ENCODE measurements at regions not wholly inside any gene's neighbourhood (a gene's known extent, or its start where the extent isn't known, plus 50 kb on each side); places are given as distances from the start of the nearest gene placed in this dataset.

DNA sequence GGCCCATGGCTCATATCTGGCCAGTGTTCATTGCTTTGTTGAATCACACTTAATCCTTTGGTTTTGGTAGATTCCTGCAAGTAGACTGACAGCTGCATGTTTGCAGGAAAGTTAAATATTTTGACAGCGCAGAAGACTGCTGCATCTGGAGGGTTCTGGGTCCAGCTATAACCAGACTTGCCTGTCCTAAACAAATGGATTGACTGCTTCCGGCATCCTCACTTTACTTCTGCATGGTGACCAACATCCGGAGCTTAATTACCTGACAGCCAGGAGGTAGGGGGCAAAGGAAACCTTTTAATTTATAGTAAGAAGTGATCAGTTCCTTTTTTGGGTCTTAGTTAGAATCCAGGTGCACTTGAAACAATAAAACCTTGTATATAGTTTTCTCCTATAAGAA lies 263.3 kb downstream of the SNX10 start:
- H3K9me3 ChIP-seq (ENCODE audit: control insufficient read depth, insufficient read depth, low read length): no peaks in the 10 kb centered on the region
- no peak overlapping the region for H2BK5ac ChIP-seq (ENCODE audit: low read depth, low read length, poor library complexity, severe bottlenecking)
- H3K23ac ChIP-seq (ENCODE audit: low read depth, low read length): no peak overlapping the region
- H2AK9ac ChIP-seq (replicated peaks; ENCODE audit: low read depth, low read length, poor library complexity): no peak overlapping the region
- no peaks in the 10 kb centered on the region for H3K9me1 ChIP-seq (ENCODE audit: insufficient read depth, low read length)
- H3K4me2 ChIP-seq (ENCODE audit: low read depth, low read length): no peak overlapping the region
- H3K79me1 ChIP-seq (ENCODE audit: low read depth in 1 of 2, low read length in 2 of 2): no peaks in the 10 kb centered on the region
- no peak overlapping the region for H4K5ac ChIP-seq (ENCODE audit: low read depth, low read length)
- no peaks in the 10 kb centered on the region for H3K36me3 ChIP-seq (ENCODE audit: control insufficient read depth, insufficient read depth, low read length)
- H3K27ac ChIP-seq (ENCODE audit: insufficient read depth, low read length): no peak overlapping the region
- no peak overlapping the region for H2AK5ac ChIP-seq (ENCODE audit: low read depth, low read length)
- no peak overlapping the region for H3K4ac ChIP-seq (ENCODE audit: low read depth, low read length)
- no peak overlapping the region for H3K56ac ChIP-seq (ENCODE audit: extremely low read depth, insufficient read depth, low read length)
- H3K4me1 ChIP-seq (ENCODE audit: control insufficient read depth, insufficient read depth, low read length): no peaks in the 10 kb centered on the region
- 33% methylated on average over 1 of the region's 3 CpGs; no CpG with 5 or more reads in 1 of the 2 experiments for WGBS, 2 experiments (ENCODE audit: extremely low coverage in 2 of 2, insufficient read length in 1 of 2)
- DNase-seq (no peak), ATAC-seq (ENCODE audit: low read depth) (no peak)
- ChIA-PET POLR2A (ENCODE audit: unreplicated experiment) (no interaction called here), CTCF (no interaction called here)
- no peak overlapping the region for H4K91ac ChIP-seq (ENCODE audit: insufficient read depth, low read depth, low read length)
- TF ChIP-seq ELK1 (IDR thresholded peaks at IDR 0.05; ENCODE audit: borderline replicate concordance, low read depth, low read length) (no peak), BHLHE40 (IDR thresholded peaks at IDR 0.05; ENCODE audit: low read depth, low read length) (no peak), RCOR1 (IDR thresholded peaks at IDR 0.05; ENCODE audit: insufficient replicate concordance, low read length) (no peak), FOS (IDR thresholded peaks at IDR 0.05; ENCODE audit: low read depth, low read length) (no peak), MXI1 (IDR thresholded peaks at IDR 0.05; ENCODE audit: borderline replicate concordance, low read depth, low read length) (no peak), CEBPB (IDR thresholded peaks at IDR 0.05; ENCODE audit: low read depth, low read length) (no peak), POLR2A (IDR thresholded peaks at IDR 0.05; ENCODE audit: low read depth, low read length) (no peak), MAZ (IDR thresholded peaks at IDR 0.05; ENCODE audit: borderline replicate concordance, low read depth, low read length) (no peak), RAD21 (IDR thresholded peaks at IDR 0.05; ENCODE audit: low read length) (no peak), MAFK (IDR thresholded peaks at IDR 0.05; ENCODE audit: low read depth, low read length) (no peak), SMC3 (IDR thresholded peaks at IDR 0.05; ENCODE audit: low read depth, low read length) (no peak), CHD1 (IDR thresholded peaks at IDR 0.05; ENCODE audit: low read depth, low read length) (no peak)
- TF ChIP-seq, protein P1, sequence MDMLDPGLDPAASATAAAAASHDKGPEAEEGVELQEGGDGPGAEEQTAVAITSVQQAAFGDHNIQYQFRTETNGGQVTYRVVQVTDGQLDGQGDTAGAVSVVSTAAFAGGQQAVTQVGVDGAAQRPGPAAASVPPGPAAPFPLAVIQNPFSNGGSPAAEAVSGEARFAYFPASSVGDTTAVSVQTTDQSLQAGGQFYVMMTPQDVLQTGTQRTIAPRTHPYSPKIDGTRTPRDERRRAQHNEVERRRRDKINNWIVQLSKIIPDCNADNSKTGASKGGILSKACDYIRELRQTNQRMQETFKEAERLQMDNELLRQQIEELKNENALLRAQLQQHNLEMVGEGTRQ (IDR thresholded peaks at IDR 0.05; ENCODE audit: low read depth, low read length): no peak
- H3K18ac ChIP-seq (ENCODE audit: low read depth, low read length): no peak overlapping the region
- in situ Hi-C loops (cut with MboI; ENCODE audit: low sequenced_read_pairs): no loop called here
- no peak overlapping the region for H2AFZ ChIP-seq (replicated peaks; ENCODE audit: low read length, poor library complexity)
- intact Hi-C loops (cut with micrococcal nuclease): no loop called here
- peaks cover 2% of the 10 kb centered on the region; the same call in 1 of the 2 replicates for H3K27me3 ChIP-seq (ENCODE audit: control insufficient read depth, insufficient read depth, low read length)
- H3K14ac ChIP-seq (replicated peaks; ENCODE audit: low read depth, low read length): no peak overlapping the region
- BruUV-seq (replicated peaks): no TSS peak
- no peak overlapping the region for H2BK120ac ChIP-seq (ENCODE audit: low read depth, low read length)
- dilution Hi-C loops (cut with HindIII; ENCODE audit: low sequenced_read_pairs, unreplicated experiment): no loop called here
- no peak overlapping the region for H2BK15ac ChIP-seq (ENCODE audit: low read depth, low read length)
- H3K4me3 ChIP-seq (ENCODE audit: insufficient read depth, low read depth, low read length): no peak overlapping the region
- no peaks in the 10 kb centered on the region for H4K20me1 ChIP-seq (ENCODE audit: insufficient read depth, low read length)
- H3K9ac ChIP-seq (ENCODE audit: low read depth, low read length): no peak overlapping the region
- no peak overlapping the region for H4K8ac ChIP-seq (ENCODE audit: low read depth in 2 of 2, low read length in 2 of 2)
- no peak overlapping the region for H2BK20ac ChIP-seq (ENCODE audit: low read depth, low read length)
